HepG2 (cell line): ENCODE measurements at regions not wholly inside any gene's neighbourhood (a gene's known extent, or its start where the extent isn't known, plus 50 kb on each side); places are given as distances from the start of the nearest gene placed in this dataset.

Source experiments
- ATAD3A ChIP-seq: sonication (generic); formaldehyde crosslinking; IDR thresholded peaks from 2 replicates; pipeline ENCODE4 v1.4.0; 2020; ENCODE audit warnings: missing genetic modification reagents
- BCL6 ChIP-seq: IDR thresholded peaks from 2 replicates; pipeline ENCODE4 v1.6.1; 2016; ENCODE audit warnings: missing genetic modification reagents, missing compliant biosample characterization
- EP300 ChIP-seq, 3 experiments: sonication (generic) in 1 of 3; formaldehyde crosslinking in 1 of 3; IDR thresholded peaks; 2 replicates each; pipeline versions ENCODE4 v1.5.1 to v1.6.1; 2011 to 2020; ENCODE audit warnings: low read depth in 2 of 3, low read length in 2 of 3, borderline replicate concordance in 1 of 3, improper control_type of control experiment in 1 of 3, mild to moderate bottlenecking in 1 of 3, missing genetic modification reagents in 1 of 3, moderate library complexity in 1 of 3
- FLYWCH1 ChIP-seq: sonication (generic); formaldehyde crosslinking; IDR thresholded peaks from 2 replicates; pipeline ENCODE4 v1.8.1; 2023; ENCODE audit warnings: mild to moderate bottlenecking, missing genetic modification reagents
- HES4 ChIP-seq: sonication (generic); formaldehyde crosslinking; IDR thresholded peaks from 2 replicates; pipeline ENCODE4 v1.9.0; 2021; ENCODE audit warnings: mild to moderate bottlenecking, missing genetic modification reagents, borderline replicate concordance
- PHF5A ChIP-seq: IDR thresholded peaks from one replicate; pipeline ENCODE4 v1.6.1; 2018; ENCODE audit warnings: low read depth, missing genetic modification reagents; ENCODE audit not compliant: unreplicated experiment
- SP1 ChIP-seq, 2 experiments: fragments of 450-650 bp in 1 of 2; sonication (generic) in 1 of 2; formaldehyde crosslinking in 1 of 2; IDR thresholded peaks; 2 replicates each; pipeline versions ENCODE4 v1.4.0 to v1.6.1; 2016 to 2020; ENCODE audit warnings: missing genetic modification reagents in 1 of 2
- TAF15 ChIP-seq: fragments of 200-400 bp; formaldehyde crosslinking; IDR thresholded peaks from one replicate; pipeline ENCODE4 v1.6.1; 2018; ENCODE audit warnings: mild to moderate bottlenecking, low read depth, low read length; ENCODE audit not compliant: poor library complexity, severe bottlenecking
- TSC22D2 ChIP-seq: sonication (generic); formaldehyde crosslinking; IDR thresholded peaks from 2 replicates; pipeline ENCODE4 v1.5.1; 2020; ENCODE audit warnings: missing genetic modification reagents, mild to moderate bottlenecking, borderline replicate concordance
- WIZ ChIP-seq: sonication (generic); formaldehyde crosslinking; IDR thresholded peaks from 2 replicates; pipeline ENCODE4 v1.5.1; 2020; ENCODE audit warnings: mild to moderate bottlenecking, missing genetic modification reagents
- XBP1 ChIP-seq: sonication (generic); formaldehyde crosslinking; IDR thresholded peaks from 2 replicates; pipeline ENCODE4 v1.5.0; 2020; ENCODE audit warnings: missing genetic modification reagents
- ZBED4 ChIP-seq: sonication (generic); formaldehyde crosslinking; IDR thresholded peaks from 2 replicates; pipeline ENCODE4 v1.4.0; 2020; ENCODE audit warnings: missing genetic modification reagents, borderline replicate concordance
- ZBTB8A ChIP-seq: sonication (generic); formaldehyde crosslinking; IDR thresholded peaks from 2 replicates; pipeline ENCODE4 v1.4.0; 2020; ENCODE audit warnings: mild to moderate bottlenecking, low read depth, missing genetic modification reagents, borderline replicate concordance
- ZIK1 ChIP-seq: sonication (generic); formaldehyde crosslinking; IDR thresholded peaks from 2 replicates; pipeline ENCODE4 v1.5.0; 2020; ENCODE audit warnings: mild to moderate bottlenecking, low read depth, missing genetic modification reagents, borderline replicate concordance
- ZNF282 ChIP-seq: fragments of 450-650 bp; IDR thresholded peaks from 2 replicates; pipeline ENCODE4 v1.6.1; 2018; ENCODE audit not compliant: partially characterized antibody
- ZNF30 ChIP-seq: sonication (generic); formaldehyde crosslinking; IDR thresholded peaks from 2 replicates; pipeline ENCODE4 v1.5.0; 2020; ENCODE audit warnings: mild to moderate bottlenecking, missing genetic modification reagents
- ZNF740 ChIP-seq: sonication (generic); formaldehyde crosslinking; IDR thresholded peaks from 2 replicates; pipeline ENCODE4 v1.4.0; 2020; ENCODE audit warnings: missing genetic modification reagents
- TF ChIP-seq, protein P1 (sequence below): sonication (generic); formaldehyde crosslinking; conservative IDR thresholded peaks from 2 replicates; pipeline ENCODE4 v1.8.0; 2022; ENCODE audit warnings: low read depth, missing genetic modification reagents
- TF ChIP-seq, protein P2 (sequence below): IDR thresholded peaks from 2 replicates; pipeline ENCODE4 v1.6.1; 2012; ENCODE audit warnings: low read depth, low read length, improper control_type of control experiment
- TF ChIP-seq, protein P3 (sequence below): sonication (generic); formaldehyde crosslinking; conservative IDR thresholded peaks from 2 replicates; pipeline ENCODE4 v1.4.0; 2020; ENCODE audit warnings: missing genetic modification reagents

DNA sequence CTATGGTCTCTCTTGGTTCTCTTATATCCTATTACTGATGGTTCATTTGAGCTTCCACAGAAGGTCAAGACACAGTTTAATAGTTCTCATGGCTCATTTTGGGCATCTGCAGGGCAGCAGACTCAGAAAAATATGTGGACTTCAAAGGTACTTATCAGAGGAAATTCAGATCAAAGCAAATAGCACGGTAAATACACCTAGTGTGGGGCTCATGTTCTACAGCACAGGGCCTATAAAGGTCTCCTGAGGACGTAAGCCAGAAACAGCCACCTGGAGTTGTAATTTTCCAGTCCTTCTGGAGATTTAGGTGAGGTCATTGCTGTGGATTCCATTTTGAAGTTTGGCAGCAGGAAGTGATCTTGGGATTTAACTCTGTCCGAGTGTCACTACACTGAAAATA lies 134.5 kb upstream of the SGO1 start (continued):
- TF ChIP-seq, protein P1, sequence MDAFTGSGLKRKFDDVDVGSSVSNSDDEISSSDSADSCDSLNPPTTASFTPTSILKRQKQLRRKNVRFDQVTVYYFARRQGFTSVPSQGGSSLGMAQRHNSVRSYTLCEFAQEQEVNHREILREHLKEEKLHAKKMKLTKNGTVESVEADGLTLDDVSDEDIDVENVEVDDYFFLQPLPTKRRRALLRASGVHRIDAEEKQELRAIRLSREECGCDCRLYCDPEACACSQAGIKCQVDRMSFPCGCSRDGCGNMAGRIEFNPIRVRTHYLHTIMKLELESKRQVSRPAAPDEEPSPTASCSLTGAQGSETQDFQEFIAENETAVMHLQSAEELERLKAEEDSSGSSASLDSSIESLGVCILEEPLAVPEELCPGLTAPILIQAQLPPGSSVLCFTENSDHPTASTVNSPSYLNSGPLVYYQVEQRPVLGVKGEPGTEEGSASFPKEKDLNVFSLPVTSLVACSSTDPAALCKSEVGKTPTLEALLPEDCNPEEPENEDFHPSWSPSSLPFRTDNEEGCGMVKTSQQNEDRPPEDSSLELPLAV = no peak
- TF ChIP-seq XBP1 (CRISPR knock-in tag) (no peak), HES4 (no peak), ZIK1 (CRISPR knock-in tag) (no peak), PHF5A (CRISPR knock-in tag) (no peak), FLYWCH1 (CRISPR knock-in tag) (no peak), ATAD3A (no peak), ZNF282 (no peak), ZBED4 (CRISPR knock-in tag) (no peak), ZBTB8A (CRISPR knock-in tag) (no peak), BCL6 (CRISPR knock-in tag) (peak; percentile 75), SP1 (IDR thresholded peaks at IDR 0.05) (no peak), SP1 (CRISPR knock-in tag; IDR thresholded peaks at IDR 0.05) (no peak), ZNF30 (CRISPR knock-in tag) (no peak), ZNF740 (CRISPR knock-in tag) (no peak), TAF15 (no peak), EP300 (IDR thresholded peaks at IDR 0.05; ENCODE audit: low read depth in 2 of 2, low read length in 2 of 2) (peak; percentile 43 to 97; a peak in 3 of 4 replicates), EP300 (CRISPR knock-in tag; IDR thresholded peaks at IDR 0.05; ENCODE audit: borderline replicate concordance) (peak; percentile 91), WIZ (CRISPR knock-in tag) (no peak), TSC22D2 (CRISPR knock-in tag) (0 out of 2 replicates have a peak, but pooled peaks have one; percentile 50)
- TF ChIP-seq, protein P2, sequence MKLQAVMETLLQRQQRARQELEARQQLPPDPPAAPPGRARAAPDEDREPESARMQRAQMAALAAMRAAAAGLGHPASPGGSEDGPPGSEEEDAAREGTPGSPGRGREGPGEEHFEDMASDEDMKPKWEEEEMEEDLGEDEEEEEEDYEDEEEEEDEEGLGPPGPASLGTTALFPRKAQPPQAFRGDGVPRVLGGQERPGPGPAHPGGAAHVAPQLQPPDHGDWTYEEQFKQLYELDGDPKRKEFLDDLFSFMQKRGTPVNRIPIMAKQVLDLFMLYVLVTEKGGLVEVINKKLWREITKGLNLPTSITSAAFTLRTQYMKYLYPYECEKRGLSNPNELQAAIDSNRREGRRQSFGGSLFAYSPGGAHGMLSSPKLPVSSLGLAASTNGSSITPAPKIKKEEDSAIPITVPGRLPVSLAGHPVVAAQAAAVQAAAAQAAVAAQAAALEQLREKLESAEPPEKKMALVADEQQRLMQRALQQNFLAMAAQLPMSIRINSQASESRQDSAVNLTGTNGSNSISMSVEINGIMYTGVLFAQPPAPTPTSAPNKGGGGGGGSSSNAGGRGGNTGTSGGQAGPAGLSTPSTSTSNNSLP = peak; percentile 79
- TF ChIP-seq, protein P3, sequence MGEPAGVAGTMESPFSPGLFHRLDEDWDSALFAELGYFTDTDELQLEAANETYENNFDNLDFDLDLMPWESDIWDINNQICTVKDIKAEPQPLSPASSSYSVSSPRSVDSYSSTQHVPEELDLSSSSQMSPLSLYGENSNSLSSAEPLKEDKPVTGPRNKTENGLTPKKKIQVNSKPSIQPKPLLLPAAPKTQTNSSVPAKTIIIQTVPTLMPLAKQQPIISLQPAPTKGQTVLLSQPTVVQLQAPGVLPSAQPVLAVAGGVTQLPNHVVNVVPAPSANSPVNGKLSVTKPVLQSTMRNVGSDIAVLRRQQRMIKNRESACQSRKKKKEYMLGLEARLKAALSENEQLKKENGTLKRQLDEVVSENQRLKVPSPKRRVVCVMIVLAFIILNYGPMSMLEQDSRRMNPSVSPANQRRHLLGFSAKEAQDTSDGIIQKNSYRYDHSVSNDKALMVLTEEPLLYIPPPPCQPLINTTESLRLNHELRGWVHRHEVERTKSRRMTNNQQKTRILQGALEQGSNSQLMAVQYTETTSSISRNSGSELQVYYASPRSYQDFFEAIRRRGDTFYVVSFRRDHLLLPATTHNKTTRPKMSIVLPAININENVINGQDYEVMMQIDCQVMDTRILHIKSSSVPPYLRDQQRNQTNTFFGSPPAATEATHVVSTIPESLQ = no peak
